IMR-90 (cell line): ENCODE measurements at regions not wholly inside any gene's neighbourhood (a gene's known extent, or its start where the extent isn't known, plus 50 kb on each side); places are given as distances from the start of the nearest gene placed in this dataset.

Source experiments
- ATAC-seq: fragments of 200-7000 bp; cut with Tn5 transposase; 2 replicates; pipeline ENCODE4 v1.9.1; 2020; ENCODE audit warnings: low read depth, mild to moderate bottlenecking, moderate library complexity
- BruUV-seq: library from RNA; stranded (reverse); fragments of 400-500 nt; replicated peaks from 2 replicates; lab custom pipeline; 2021; lab: Mats Ljungman, UMichigan
- CTCF ChIA-PET: fragments of 300-600 bp; formaldehyde crosslinking; extraction: SDS; loops from one replicate; lab custom pipeline; 2021; ENCODE audit warnings: antibody characterized with exemption; lab: Yijun Ruan, JAX
- POLR2A ChIA-PET: fragments of 300-600 bp; sonication (Branson Sonifier 250); formaldehyde crosslinking; loops from one replicate; lab custom pipeline; 2022; ENCODE audit warnings: antibody characterized with exemption; ENCODE audit not compliant: unreplicated experiment; lab: Charles Lee
- DNase-seq: peaks from one replicate; pipeline ENCODE4 v3.0.0; 2013
- H2AFZ ChIP-seq: replicated peaks from 2 replicates; pipeline ENCODE3; 2013; ENCODE audit warnings: low read length, mild to moderate bottlenecking; ENCODE audit not compliant: poor library complexity
- H2AK5ac ChIP-seq: 2 replicates; pipeline ENCODE4 v1.6.1; 2013; ENCODE audit warnings: low read depth, low read length, inconsistent platforms
- H2AK9ac ChIP-seq: replicated peaks from 2 replicates; pipeline ENCODE3; 2013; ENCODE audit warnings: mild to moderate bottlenecking, low read depth, low read length, moderate library complexity; ENCODE audit not compliant: poor library complexity
- H2BK120ac ChIP-seq: 2 replicates; pipeline ENCODE4 v1.6.1; 2013; ENCODE audit warnings: low read depth, low read length, inconsistent platforms
- H2BK15ac ChIP-seq: 3 replicates; pipeline ENCODE4 v1.6.1; 2013; ENCODE audit warnings: low read depth, low read length, inconsistent platforms
- H2BK20ac ChIP-seq: 2 replicates; pipeline ENCODE4 v1.6.1; 2013; ENCODE audit warnings: low read depth, mild to moderate bottlenecking, inconsistent platforms, low read length, moderate library complexity
- H2BK5ac ChIP-seq: 2 replicates; pipeline ENCODE4 v1.6.1; 2013; ENCODE audit warnings: mild to moderate bottlenecking, low read depth, low read length, inconsistent platforms; ENCODE audit not compliant: poor library complexity, severe bottlenecking
- H3K14ac ChIP-seq: replicated peaks from 2 replicates; pipeline ENCODE4 v1.6.1; 2013; ENCODE audit warnings: low read depth, low read length, inconsistent platforms
- H3K18ac ChIP-seq: 2 replicates; pipeline ENCODE4 v1.6.1; 2013; ENCODE audit warnings: low read depth, low read length, control low read depth
- H3K23ac ChIP-seq: 2 replicates; pipeline ENCODE4 v1.6.1; 2013; ENCODE audit warnings: low read depth, low read length, inconsistent platforms
- H3K27ac ChIP-seq: 2 replicates; pipeline ENCODE4 v1.5.1; 2013; ENCODE audit warnings: mild to moderate bottlenecking, control low read depth, low read length; ENCODE audit not compliant: insufficient read depth
- H3K27me3 ChIP-seq: 2 replicates; pipeline ENCODE4 v1.6.1; 2013; ENCODE audit warnings: low read length; ENCODE audit not compliant: control insufficient read depth, insufficient read depth
- H3K36me3 ChIP-seq: 2 replicates; pipeline ENCODE4 v1.6.1; 2013; ENCODE audit warnings: low read length, mixed read lengths; ENCODE audit not compliant: control insufficient read depth, insufficient read depth
- H3K4ac ChIP-seq: 2 replicates; pipeline ENCODE4 v1.6.1; 2013; ENCODE audit warnings: low read depth, low read length, inconsistent platforms
- H3K4me1 ChIP-seq: 2 replicates; pipeline ENCODE4 v1.6.1; 2013; ENCODE audit warnings: low read length, mixed read lengths; ENCODE audit not compliant: control insufficient read depth, insufficient read depth
- H3K4me2 ChIP-seq: 2 replicates; pipeline ENCODE4 v1.6.1; 2013; ENCODE audit warnings: low read depth, mild to moderate bottlenecking, control low read depth, low read length, moderate library complexity
- H3K4me3 ChIP-seq: 2 replicates; pipeline ENCODE4 v1.5.1; 2013; ENCODE audit warnings: low read depth, mild to moderate bottlenecking, control low read depth, low read length, moderate library complexity; ENCODE audit not compliant: insufficient read depth
- H3K56ac ChIP-seq: 2 replicates; pipeline ENCODE4 v1.6.1; 2013; ENCODE audit warnings: low read length, inconsistent platforms; ENCODE audit not compliant: insufficient read depth; ENCODE audit errors: extremely low read depth
- H3K79me1 ChIP-seq, 2 experiments: 2 replicates each; pipeline ENCODE4 v1.6.1; 2013; ENCODE audit warnings: low read length in 2 of 2, inconsistent platforms in 1 of 2, low read depth in 1 of 2
- H3K9ac ChIP-seq: 2 replicates; pipeline ENCODE4 v1.6.1; 2013; ENCODE audit warnings: low read depth, low read length, control low read depth
- H3K9me1 ChIP-seq: 2 replicates; pipeline ENCODE4 v1.6.1; 2013; ENCODE audit warnings: low read length, inconsistent platforms; ENCODE audit not compliant: insufficient read depth
- H3K9me3 ChIP-seq: 2 replicates; pipeline ENCODE4 v1.6.1; 2013; ENCODE audit warnings: low read length; ENCODE audit not compliant: control insufficient read depth, insufficient read depth
- H4K20me1 ChIP-seq: 2 replicates; pipeline ENCODE4 v1.6.1; 2013; ENCODE audit warnings: low read length, inconsistent platforms; ENCODE audit not compliant: insufficient read depth
- H4K5ac ChIP-seq: 2 replicates; pipeline ENCODE4 v1.6.1; 2013; ENCODE audit warnings: mild to moderate bottlenecking, low read depth, low read length, control low read depth
- H4K8ac ChIP-seq, 2 experiments: 2 replicates each; pipeline ENCODE4 v1.6.1; 2013; ENCODE audit warnings: low read depth in 2 of 2, low read length in 2 of 2, control low read depth in 1 of 2, inconsistent platforms in 1 of 2
- H4K91ac ChIP-seq: 2 replicates; pipeline ENCODE4 v1.6.1; 2013; ENCODE audit warnings: low read depth, low read length, inconsistent platforms; ENCODE audit not compliant: insufficient read depth
- BHLHE40 ChIP-seq: fragments of 150-350 bp; IDR thresholded peaks from 2 replicates; pipeline ENCODE4 v1.6.1; 2016; ENCODE audit warnings: mild to moderate bottlenecking, low read depth, low read length
- CEBPB ChIP-seq: IDR thresholded peaks from 2 replicates; pipeline ENCODE4 v1.6.1; 2012; ENCODE audit warnings: low read depth, low read length, improper control_type of control experiment
- CHD1 ChIP-seq: IDR thresholded peaks from 2 replicates; pipeline ENCODE4 v1.6.1; 2012; ENCODE audit warnings: low read depth, low read length, improper control_type of control experiment
- FOS ChIP-seq: fragments of 150-350 bp; IDR thresholded peaks from 2 replicates; pipeline ENCODE4 v1.6.1; 2016; ENCODE audit warnings: low read depth, low read length
- MAFK ChIP-seq: IDR thresholded peaks from 2 replicates; pipeline ENCODE4 v1.6.1; 2012; ENCODE audit warnings: low read depth, low read length, improper control_type of control experiment
- MAZ ChIP-seq: IDR thresholded peaks from 2 replicates; pipeline ENCODE4 v1.6.1; 2012; ENCODE audit warnings: low read depth, mild to moderate bottlenecking, low read length, improper control_type of control experiment, moderate library complexity, borderline replicate concordance
- MXI1 ChIP-seq: IDR thresholded peaks from 2 replicates; pipeline ENCODE4 v1.6.1; 2012; ENCODE audit warnings: low read depth, mild to moderate bottlenecking, low read length, moderate library complexity, borderline replicate concordance
- NFE2L2 ChIP-seq: fragments of 150-350 bp; IDR thresholded peaks from 2 replicates; pipeline ENCODE4 v1.6.1; 2016; ENCODE audit warnings: low read depth, mild to moderate bottlenecking, low read length
- POLR2A ChIP-seq: IDR thresholded peaks from 2 replicates; pipeline ENCODE4 v1.6.1; 2012; ENCODE audit warnings: mild to moderate bottlenecking, low read depth, low read length
- RAD21 ChIP-seq: IDR thresholded peaks from 2 replicates; pipeline ENCODE4 v1.6.1; 2012; ENCODE audit warnings: low read length, improper control_type of control experiment
- RCOR1 ChIP-seq: IDR thresholded peaks from 2 replicates; pipeline ENCODE4 v1.6.1; 2012; ENCODE audit warnings: mild to moderate bottlenecking, low read length, improper control_type of control experiment; ENCODE audit not compliant: insufficient replicate concordance
- RFX5 ChIP-seq: IDR thresholded peaks from 2 replicates; pipeline ENCODE4 v1.8.0; 2012; ENCODE audit warnings: low read depth, mild to moderate bottlenecking, low read length, moderate library complexity
- SMC3 ChIP-seq: fragments of 150-350 bp; IDR thresholded peaks from 2 replicates; pipeline ENCODE4 v1.6.1; 2016; ENCODE audit warnings: low read depth, mild to moderate bottlenecking, antibody characterized with exemption, low read length, moderate library complexity
- WGBS, 2 experiments: methylation state at CpG; one replicate each; pipeline versions ENCODE4 v1.1.5 to v1.1.7; 2013; ENCODE audit warnings: missing lambda C conversion rate in 2 of 2; ENCODE audit not compliant: insufficient read length in 1 of 2; ENCODE audit errors: extremely low coverage in 2 of 2; 5-methylcytosine and 5-hydroxymethylcytosine counted together
- dilution Hi-C: fragments of 300-500 bp; cut with HindIII; formaldehyde crosslinking; loops from one replicate; pipeline ENCODE4 v1.14.3; 2018; ENCODE audit warnings: low sequenced_read_pairs; ENCODE audit not compliant: unreplicated experiment
- in situ Hi-C: fragments of 300-500 bp; cut with MboI; formaldehyde crosslinking; loops from 3 replicates; pipeline ENCODE4 v1.14.3; 2019; ENCODE audit warnings: low sequenced_read_pairs, inconsistent platforms, mixed read lengths
- intact Hi-C: fragments of 100-400 bp; cut with micrococcal nuclease; formaldehyde crosslinking; loops from 2 replicates; pipeline ENCODE4 v1.10.0; 2022
- TF ChIP-seq, protein P1 (sequence below): fragments of 150-350 bp; IDR thresholded peaks from 2 replicates; pipeline ENCODE4 v1.6.1; 2016; ENCODE audit warnings: low read depth, mild to moderate bottlenecking, low read length, moderate library complexity, borderline replicate concordance
- TF ChIP-seq, protein P2 (sequence below): conservative IDR thresholded peaks from 2 replicates; pipeline ENCODE4 v1.5.1; 2012; ENCODE audit warnings: mild to moderate bottlenecking, low read depth, low read length, improper control_type of control experiment
- TF ChIP-seq, protein P3 (sequence below): fragments of 150-350 bp; IDR thresholded peaks from 2 replicates; pipeline ENCODE4 v1.6.1; 2017; ENCODE audit warnings: mild to moderate bottlenecking, antibody characterized with exemption, low read length, low read depth

DNA sequence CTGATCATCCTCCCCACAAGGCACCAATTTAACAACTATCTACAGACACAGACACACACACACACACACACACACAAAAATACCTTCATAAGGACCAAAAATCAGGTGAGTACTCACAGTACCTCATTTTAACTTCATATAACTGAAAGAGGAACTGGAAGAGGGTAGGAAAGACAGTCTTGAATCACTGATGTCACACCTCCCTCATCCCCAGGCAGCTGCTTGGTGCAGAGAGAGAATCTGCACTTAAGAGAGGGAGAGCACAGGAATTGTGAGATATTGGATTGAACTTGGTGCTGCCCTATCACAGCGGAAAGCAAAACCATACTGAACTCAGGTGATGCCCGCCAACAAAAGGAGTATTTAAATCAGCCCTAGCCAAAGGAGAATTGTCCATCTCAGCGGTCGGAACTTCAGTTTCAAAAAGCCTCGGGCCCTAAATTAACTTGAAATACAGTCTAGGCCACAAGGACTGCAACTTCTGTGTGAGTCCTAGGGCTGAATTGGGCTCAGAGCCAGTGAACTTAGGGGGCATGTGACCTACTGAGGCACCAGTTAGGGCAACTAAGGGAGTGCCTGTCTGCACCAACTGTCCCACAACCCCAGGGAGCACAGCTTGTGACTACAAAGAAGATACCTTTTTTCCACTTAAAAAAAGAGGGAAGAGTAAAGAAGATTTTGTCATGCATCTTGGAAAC is 211.1 kb downstream of the LRATD1 start:
- Histone ChIP-seq H4K8ac (no peak overlapping the region), H3K14ac (no peak overlapping the region), H2BK5ac (no peak overlapping the region), H3K27ac (no peak overlapping the region), H2AK9ac (no peak overlapping the region), H3K9me3 (peaks cover 7% of the 10 kb centered on the region), H3K23ac (no peak overlapping the region), H2AFZ (no peak overlapping the region), H4K20me1 (no peaks in the 10 kb centered on the region), H3K79me1 (no peaks in the 10 kb centered on the region), H2AK5ac (no peak overlapping the region), H2BK15ac (no peak overlapping the region), H3K9ac (no peak overlapping the region), H3K56ac (no peak overlapping the region), H2BK20ac (no peak overlapping the region), H4K5ac (no peak overlapping the region), H3K18ac (no peak overlapping the region), H3K27me3 (no peaks in the 10 kb centered on the region), H3K4ac (no peak overlapping the region), H2BK120ac (no peak overlapping the region), H3K9me1 (no peaks in the 10 kb centered on the region), H3K36me3 (no peaks in the 10 kb centered on the region), H3K4me2 (no peak overlapping the region), H3K4me3 (no peak overlapping the region), H4K91ac (no peak overlapping the region), H3K4me1 (no peaks in the 10 kb centered on the region)
- in situ Hi-C loops (no loop called here), intact Hi-C loops (no loop called here), dilution Hi-C loops (no loop called here)
- no peak for ATAC-seq
- BruUV-seq = no TSS peak
- WGBS, 2 experiments = 70% methylated on average over 2 of the region's 5 CpGs; no CpG with 5 or more reads in 1 of the 2 experiments
- CTCF ChIA-PET = no interaction called here
- POLR2A ChIA-PET = no interaction called here
- TF ChIP-seq POLR2A = no peak
- no peak for TF ChIP-seq MAZ
- TF ChIP-seq RAD21 = no peak
- no peak for TF ChIP-seq MXI1
- TF ChIP-seq CEBPB = no peak
- no peak for TF ChIP-seq SMC3
- TF ChIP-seq MAFK = no peak
- TF ChIP-seq FOS = no peak
- TF ChIP-seq RCOR1 = no peak
- TF ChIP-seq, protein P1, sequence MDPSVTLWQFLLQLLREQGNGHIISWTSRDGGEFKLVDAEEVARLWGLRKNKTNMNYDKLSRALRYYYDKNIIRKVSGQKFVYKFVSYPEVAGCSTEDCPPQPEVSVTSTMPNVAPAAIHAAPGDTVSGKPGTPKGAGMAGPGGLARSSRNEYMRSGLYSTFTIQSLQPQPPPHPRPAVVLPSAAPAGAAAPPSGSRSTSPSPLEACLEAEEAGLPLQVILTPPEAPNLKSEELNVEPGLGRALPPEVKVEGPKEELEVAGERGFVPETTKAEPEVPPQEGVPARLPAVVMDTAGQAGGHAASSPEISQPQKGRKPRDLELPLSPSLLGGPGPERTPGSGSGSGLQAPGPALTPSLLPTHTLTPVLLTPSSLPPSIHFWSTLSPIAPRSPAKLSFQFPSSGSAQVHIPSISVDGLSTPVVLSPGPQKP = no peak
- TF ChIP-seq NFE2L2 = no peak
- TF ChIP-seq RFX5 = no peak
- TF ChIP-seq CHD1 = no peak
- TF ChIP-seq, protein P2, sequence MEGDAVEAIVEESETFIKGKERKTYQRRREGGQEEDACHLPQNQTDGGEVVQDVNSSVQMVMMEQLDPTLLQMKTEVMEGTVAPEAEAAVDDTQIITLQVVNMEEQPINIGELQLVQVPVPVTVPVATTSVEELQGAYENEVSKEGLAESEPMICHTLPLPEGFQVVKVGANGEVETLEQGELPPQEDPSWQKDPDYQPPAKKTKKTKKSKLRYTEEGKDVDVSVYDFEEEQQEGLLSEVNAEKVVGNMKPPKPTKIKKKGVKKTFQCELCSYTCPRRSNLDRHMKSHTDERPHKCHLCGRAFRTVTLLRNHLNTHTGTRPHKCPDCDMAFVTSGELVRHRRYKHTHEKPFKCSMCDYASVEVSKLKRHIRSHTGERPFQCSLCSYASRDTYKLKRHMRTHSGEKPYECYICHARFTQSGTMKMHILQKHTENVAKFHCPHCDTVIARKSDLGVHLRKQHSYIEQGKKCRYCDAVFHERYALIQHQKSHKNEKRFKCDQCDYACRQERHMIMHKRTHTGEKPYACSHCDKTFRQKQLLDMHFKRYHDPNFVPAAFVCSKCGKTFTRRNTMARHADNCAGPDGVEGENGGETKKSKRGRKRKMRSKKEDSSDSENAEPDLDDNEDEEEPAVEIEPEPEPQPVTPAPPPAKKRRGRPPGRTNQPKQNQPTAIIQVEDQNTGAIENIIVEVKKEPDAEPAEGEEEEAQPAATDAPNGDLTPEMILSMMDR = no peak
- TF ChIP-seq, protein P3, sequence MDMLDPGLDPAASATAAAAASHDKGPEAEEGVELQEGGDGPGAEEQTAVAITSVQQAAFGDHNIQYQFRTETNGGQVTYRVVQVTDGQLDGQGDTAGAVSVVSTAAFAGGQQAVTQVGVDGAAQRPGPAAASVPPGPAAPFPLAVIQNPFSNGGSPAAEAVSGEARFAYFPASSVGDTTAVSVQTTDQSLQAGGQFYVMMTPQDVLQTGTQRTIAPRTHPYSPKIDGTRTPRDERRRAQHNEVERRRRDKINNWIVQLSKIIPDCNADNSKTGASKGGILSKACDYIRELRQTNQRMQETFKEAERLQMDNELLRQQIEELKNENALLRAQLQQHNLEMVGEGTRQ = no peak
- no peak for TF ChIP-seq BHLHE40
- DNase-seq = no peak
